ENCODE measurements at regions not wholly inside any gene's neighbourhood (a gene's known extent, or its start where the extent isn't known, plus 50 kb on each side); places are given as distances from the start of the nearest gene placed in this dataset.

DNA sequence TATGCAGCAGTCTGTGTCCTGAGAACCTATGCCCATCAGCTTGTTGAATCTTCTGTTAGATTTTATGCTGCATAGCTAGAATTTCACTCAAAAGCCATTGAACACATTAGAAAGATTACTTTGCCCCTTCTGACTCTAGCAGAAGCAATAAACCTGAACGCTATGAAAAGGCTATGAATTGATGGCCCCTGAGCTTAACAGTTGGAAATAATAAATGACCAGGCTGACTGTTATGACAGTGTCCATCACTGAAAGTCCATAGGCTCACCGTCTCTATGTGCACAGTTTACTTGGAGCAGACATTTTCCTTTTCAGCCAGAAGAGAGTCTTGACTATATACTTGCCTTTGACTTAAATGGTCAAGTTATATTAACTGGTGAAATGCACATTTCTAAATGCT is 1618.8 kb upstream of the ACVR2A start:
- Histone ChIP-seq H2BK15ac (ENCODE audit: low read depth, low read length) (no peak overlapping the region), H3K79me2 (ENCODE audit: insufficient read depth, low read length) (no peaks in the 10 kb centered on the region), H3K79me1 (ENCODE audit: insufficient read depth, low read depth, low read length, poor library complexity, severe bottlenecking) (no peaks in the 10 kb centered on the region), H2BK5ac (ENCODE audit: insufficient read length, low read length) (no peak overlapping the region), H4K5ac (ENCODE audit: insufficient read length, low read depth, low read length) (no peak overlapping the region), H3K9me3 (ENCODE audit: control insufficient read depth, low read depth, low read length) (no peaks in the 10 kb centered on the region), H3K4ac (ENCODE audit: low read depth, low read length) (no peak overlapping the region), H3K14ac (ENCODE audit: insufficient read depth, low read length) (no peak overlapping the region), H3T11ph (ENCODE audit: low read length) (no peak overlapping the region), H2AK5ac (ENCODE audit: insufficient read length, low read length) (no peak overlapping the region), H3K9ac (ENCODE audit: extremely low read depth, insufficient read length, low read length) (no peak overlapping the region), H4K20me1 (ENCODE audit: control insufficient read depth, insufficient read depth, insufficient read length) (no peaks in the 10 kb centered on the region), H2BK20ac (ENCODE audit: low read depth, low read length, poor library complexity, severe bottlenecking) (no peak overlapping the region), H3K18ac (ENCODE audit: insufficient read length, low read depth, low read length) (no peak overlapping the region), H3K27me3 (ENCODE audit: insufficient read depth, low read length) (no peaks in the 10 kb centered on the region), H3K56ac (ENCODE audit: insufficient read length, low read depth, low read length) (no peak overlapping the region), H3K4me2 (ENCODE audit: insufficient read depth, insufficient read length, low read length) (no peak overlapping the region), H3K27ac (ENCODE audit: insufficient read length, low read depth, low read length) (no peak overlapping the region), H3K23me2 (ENCODE audit: insufficient read length, low read depth, low read length, poor library complexity, severe bottlenecking) (no peaks in the 10 kb centered on the region), H3K4me1 (ENCODE audit: insufficient read depth, low read length) (no peaks in the 10 kb centered on the region), H4K91ac (ENCODE audit: insufficient read length, low read depth, low read length) (no peak overlapping the region), H3K23ac (ENCODE audit: insufficient read length, low read depth, low read length) (no peak overlapping the region), H4K8ac (replicated peaks; ENCODE audit: insufficient read length, low read depth, low read length) (no peak overlapping the region), H2BK12ac (ENCODE audit: insufficient read length, low read depth, low read length) (no peak overlapping the region), H2BK120ac (ENCODE audit: low read depth, low read length, poor library complexity, severe bottlenecking) (no peak overlapping the region), H2AFZ (ENCODE audit: low read length) (no peak overlapping the region)
- H3K4me3 Mint-ChIP-seq, result no peak overlapping the region
- WGBS (ENCODE audit: extremely low coverage, insufficient read length, low lambda C conversion rate), result no CpG with 5 or more reads among the region's 2 CpGs
- H3K36me3 Mint-ChIP-seq (ENCODE audit: insufficient read depth in 1 of 3, low read depth in 3 of 3), result no peaks in the 10 kb centered on the region
- no peak overlapping the region for H3K27ac Mint-ChIP-seq
- no peaks in the 10 kb centered on the region for H3K27me3 Mint-ChIP-seq (ENCODE audit: low read depth)
- DNase-seq, result no peak
- TF ChIP-seq, protein P1, sequence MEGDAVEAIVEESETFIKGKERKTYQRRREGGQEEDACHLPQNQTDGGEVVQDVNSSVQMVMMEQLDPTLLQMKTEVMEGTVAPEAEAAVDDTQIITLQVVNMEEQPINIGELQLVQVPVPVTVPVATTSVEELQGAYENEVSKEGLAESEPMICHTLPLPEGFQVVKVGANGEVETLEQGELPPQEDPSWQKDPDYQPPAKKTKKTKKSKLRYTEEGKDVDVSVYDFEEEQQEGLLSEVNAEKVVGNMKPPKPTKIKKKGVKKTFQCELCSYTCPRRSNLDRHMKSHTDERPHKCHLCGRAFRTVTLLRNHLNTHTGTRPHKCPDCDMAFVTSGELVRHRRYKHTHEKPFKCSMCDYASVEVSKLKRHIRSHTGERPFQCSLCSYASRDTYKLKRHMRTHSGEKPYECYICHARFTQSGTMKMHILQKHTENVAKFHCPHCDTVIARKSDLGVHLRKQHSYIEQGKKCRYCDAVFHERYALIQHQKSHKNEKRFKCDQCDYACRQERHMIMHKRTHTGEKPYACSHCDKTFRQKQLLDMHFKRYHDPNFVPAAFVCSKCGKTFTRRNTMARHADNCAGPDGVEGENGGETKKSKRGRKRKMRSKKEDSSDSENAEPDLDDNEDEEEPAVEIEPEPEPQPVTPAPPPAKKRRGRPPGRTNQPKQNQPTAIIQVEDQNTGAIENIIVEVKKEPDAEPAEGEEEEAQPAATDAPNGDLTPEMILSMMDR (conservative IDR thresholded peaks at IDR 0.05), result no peak
- no peaks in the 10 kb centered on the region for H3K4me1 Mint-ChIP-seq
- H3K9me3 Mint-ChIP-seq, result no peaks in the 10 kb centered on the region
